Type B pancreatic cell (in vitro differentiated cells): ENCODE measurements at regions not wholly inside any gene's neighbourhood (a gene's known extent, or its start where the extent isn't known, plus 50 kb on each side); places are given as distances from the start of the nearest gene placed in this dataset.

Source experiments
- DNase-seq: peaks from one replicate; pipeline ENCODE4 v3.0.0; 2021; ENCODE audit warnings: mixed read lengths; ENCODE audit not compliant: unreplicated experiment; ENCODE audit errors: extremely low spot score
- H3K27ac Mint-ChIP-seq: 2 replicates; pipeline ENCODE4 v1.8.0; 2021; ENCODE audit warnings: mild to moderate bottlenecking, mixed read lengths
- H3K27me3 Mint-ChIP-seq: 2 replicates; pipeline ENCODE4 v1.8.0; 2021; ENCODE audit warnings: mixed read lengths
- H3K36me3 Mint-ChIP-seq: 2 replicates; pipeline ENCODE4 v1.8.0; 2021; ENCODE audit warnings: mixed read lengths
- H3K4me1 Mint-ChIP-seq: one replicate; pipeline ENCODE4 v1.8.0; 2021; ENCODE audit warnings: mixed read lengths; ENCODE audit not compliant: unreplicated experiment
- H3K4me3 Mint-ChIP-seq: 2 replicates; pipeline ENCODE4 v1.8.0; 2021; ENCODE audit warnings: mild to moderate bottlenecking, mixed read lengths
- H3K9me3 Mint-ChIP-seq: 2 replicates; pipeline ENCODE4 v1.8.0; 2021; ENCODE audit warnings: mixed read lengths
- CTCF ChIP-seq: fragments of 200-600 bp; sonication (generic); conservative IDR thresholded peaks from 2 replicates; pipeline ENCODE4 v1.5.0; 2021; ENCODE audit warnings: antibody characterized with exemption, mild to moderate bottlenecking

GRCh38 chr5:165858118-165858517 lies 2352.7 kb downstream of the MAT2B start:
- Mint-ChIP-seq H3K4me1 (no peaks in the 10 kb centered on the region), H3K36me3 (no peaks in the 10 kb centered on the region), H3K9me3 (peaks cover 5% of the 10 kb centered on the region), H3K27ac (no peak overlapping the region), H3K4me3 (no peak overlapping the region), H3K27me3 (no peaks in the 10 kb centered on the region)
- DNase-seq = no peak
- no peak for TF ChIP-seq CTCF

DNA sequence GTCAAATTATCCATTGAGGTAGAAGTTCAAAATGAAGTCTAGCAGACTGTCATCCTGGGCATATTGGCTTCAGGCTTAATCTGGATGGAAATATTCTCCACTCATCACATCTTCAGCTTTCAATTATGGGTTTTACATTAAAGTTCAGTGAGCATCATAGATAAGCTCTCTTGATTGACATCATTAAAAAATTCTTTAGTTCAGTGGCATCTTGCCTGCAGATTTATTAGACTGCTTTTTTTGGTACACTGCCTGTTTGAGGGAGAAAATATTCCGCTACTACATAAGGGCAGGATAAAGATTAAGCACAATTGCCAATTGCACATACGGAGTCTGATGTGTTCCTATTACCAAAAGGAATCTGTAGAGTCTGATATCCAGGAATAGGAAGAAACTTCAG lies 2353.8 kb downstream of the MAT2B start:
- H3K4me3 Mint-ChIP-seq = no peak overlapping the region
- peaks cover under 1% of the 10 kb centered on the region for H3K9me3 Mint-ChIP-seq
- TF ChIP-seq CTCF = no peak
- DNase-seq = no peak
- no peaks in the 10 kb centered on the region for H3K27me3 Mint-ChIP-seq
- H3K27ac Mint-ChIP-seq = no peak overlapping the region
- H3K36me3 Mint-ChIP-seq = no peaks in the 10 kb centered on the region
- no peaks in the 10 kb centered on the region for H3K4me1 Mint-ChIP-seq

DNA sequence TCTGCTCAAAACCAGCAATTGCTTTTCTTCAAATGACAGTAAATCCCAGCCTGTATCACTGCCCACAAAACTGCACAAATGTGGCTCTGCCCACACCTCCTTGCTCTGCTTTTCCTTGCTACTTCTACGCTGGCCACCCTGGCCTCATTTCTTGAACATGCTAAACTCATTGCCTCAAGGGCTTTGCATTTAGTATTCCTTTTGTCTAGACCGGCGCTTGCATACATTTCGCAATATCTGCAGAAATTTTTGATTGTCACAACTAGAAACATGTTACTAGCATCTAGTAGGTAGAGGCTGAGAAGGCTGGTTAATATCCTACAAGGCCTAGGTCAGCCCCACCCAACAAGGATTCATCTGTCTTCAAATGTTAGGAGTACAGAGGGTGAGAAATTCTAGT lies 2357.8 kb downstream of the MAT2B start:
- TF ChIP-seq CTCF = no peak
- no peak overlapping the region for H3K27ac Mint-ChIP-seq
- H3K4me3 Mint-ChIP-seq = no peak overlapping the region
- no peaks in the 10 kb centered on the region for H3K4me1 Mint-ChIP-seq
- H3K27me3 Mint-ChIP-seq = no peaks in the 10 kb centered on the region
- no peak for DNase-seq
- no peaks in the 10 kb centered on the region for H3K36me3 Mint-ChIP-seq
- H3K9me3 Mint-ChIP-seq = no peaks in the 10 kb centered on the region

GRCh38 chr5:165871291-165871690 lies 2365.9 kb downstream of the MAT2B start:
- TF ChIP-seq CTCF = no peak
- no peak overlapping the region for H3K27ac Mint-ChIP-seq
- DNase-seq = no peak
- H3K4me1 Mint-ChIP-seq = no peaks in the 10 kb centered on the region
- peaks cover 4% of the 10 kb centered on the region for H3K9me3 Mint-ChIP-seq
- H3K4me3 Mint-ChIP-seq = no peak overlapping the region
- no peaks in the 10 kb centered on the region for H3K36me3 Mint-ChIP-seq
- no peaks in the 10 kb centered on the region for H3K27me3 Mint-ChIP-seq

- Mint-ChIP-seq H3K9me3 (peaks cover 4% of the 10 kb centered on the region), H3K27me3 (no peaks in the 10 kb centered on the region), H3K27ac (no peak overlapping the region), H3K36me3 (no peaks in the 10 kb centered on the region), H3K4me3 (no peak overlapping the region), H3K4me1 (no peaks in the 10 kb centered on the region)
- no peak for DNase-seq
- no peak for TF ChIP-seq CTCF
Measured at GRCh38 chr5:165874851-165875250, 2369.4 kb downstream of the MAT2B start.

- no peak for TF ChIP-seq CTCF
- Mint-ChIP-seq H3K4me1 (no peaks in the 10 kb centered on the region), H3K4me3 (no peak overlapping the region), H3K27ac (no peak overlapping the region), H3K27me3 (no peaks in the 10 kb centered on the region), H3K9me3 (peaks cover 4% of the 10 kb centered on the region), H3K36me3 (no peaks in the 10 kb centered on the region)
- no peak for DNase-seq
Measured at GRCh38 chr5:165876538-165876937, 2371.1 kb downstream of the MAT2B start.
